Endothelial cell of umbilical vein (primary cell): ENCODE measurements at regions not wholly inside any gene's neighbourhood (a gene's known extent, or its start where the extent isn't known, plus 50 kb on each side); places are given as distances from the start of the nearest gene placed in this dataset.

Experiments
- BruUV-seq: library from RNA; stranded (reverse); fragments of 400-500 nt; replicated peaks from 2 replicates; lab custom pipeline; 2021; lab: Mats Ljungman, UMichigan
- CTCF ChIA-PET: fragments of 300-600, 350-600 bp; sonication (Branson Sonifier 250); formaldehyde crosslinking; loops from one replicate; lab custom pipeline; 2021; ENCODE audit warnings: antibody characterized with exemption, inconsistent platforms; lab: Charles Lee
- POLR2A ChIA-PET: fragments of 300-600, 350-600 bp; sonication (Branson Sonifier 250); formaldehyde crosslinking; loops from one replicate; lab custom pipeline; 2021; ENCODE audit warnings: antibody characterized with exemption, inconsistent platforms; lab: Charles Lee
- DNase-seq: peaks from one replicate; pipeline ENCODE4 v3.0.0-alpha.2; 2011; ENCODE audit warnings: low read depth, low spot score
- FAIRE-seq: peaks from 2 replicates; lab custom pipeline; 2011; peaks lifted over from hg19 to GRCh38; lab: Jason Lieb, UNC
- H2AFZ ChIP-seq: 2 replicates; pipeline ENCODE4 v1.6.0; 2012; ENCODE audit warnings: low read depth, low read length, control low read depth, inconsistent platforms
- H3K27ac ChIP-seq: 2 replicates; pipeline ENCODE4 v1.5.1; 2011; ENCODE audit warnings: low read depth, mild to moderate bottlenecking, control low read depth, low read length, moderate library complexity; ENCODE audit not compliant: insufficient read depth
- H3K27me3 ChIP-seq, 2 experiments: 2 replicates each; pipeline versions ENCODE4 v1.6.0 to v1.6.1; 2011; ENCODE audit warnings: low read length in 2 of 2, mixed read lengths in 1 of 2; ENCODE audit not compliant: control insufficient read depth in 2 of 2, insufficient read depth in 2 of 2
- H3K36me3 ChIP-seq, 2 experiments: 2 replicates in 1 of 2; 3 replicates in 1 of 2; pipeline ENCODE4 v1.5.1; 2011; ENCODE audit warnings: low read length in 2 of 2, mild to moderate bottlenecking in 1 of 2, moderate library complexity in 1 of 2; ENCODE audit not compliant: control insufficient read depth in 2 of 2, insufficient read depth in 2 of 2; ENCODE audit errors: extremely low read depth in 1 of 2
- H3K4me1 ChIP-seq: 3 replicates; pipeline ENCODE4 v1.5.1; 2011; ENCODE audit warnings: mild to moderate bottlenecking, low read length; ENCODE audit not compliant: control insufficient read depth, insufficient read depth; ENCODE audit errors: extremely low read depth
- H3K4me2 ChIP-seq: 2 replicates; pipeline ENCODE4 v1.6.1; 2011; ENCODE audit warnings: low read length, control low read depth, mixed read lengths; ENCODE audit not compliant: insufficient read depth
- H3K4me3 ChIP-seq, 3 experiments: fragments of 200-600 bp in 1 of 3; sonication (generic), shearing (Covaris generic) in 1 of 3; replicated peaks in 1 of 3; 2 replicates each; pipeline ENCODE4 v1.5.1; 2011 to 2016; ENCODE audit warnings: control low read depth in 3 of 3, low read length in 3 of 3, mild to moderate bottlenecking in 2 of 3, inconsistent platforms in 1 of 3, low read depth in 1 of 3, moderate library complexity in 1 of 3; ENCODE audit not compliant: insufficient read depth in 1 of 3
- H3K79me2 ChIP-seq: 2 replicates; pipeline ENCODE4 v1.6.0; 2012; ENCODE audit warnings: low read length, inconsistent platforms; ENCODE audit not compliant: control insufficient read depth, insufficient read depth
- H3K9ac ChIP-seq: replicated peaks from 2 replicates; pipeline ENCODE3; 2011; ENCODE audit warnings: low read length, control low read depth; ENCODE audit not compliant: insufficient read depth; ENCODE audit errors: extremely low read depth
- H3K9me1 ChIP-seq: replicated peaks from 3 replicates; pipeline ENCODE4 v1.6.0; 2011; ENCODE audit warnings: mild to moderate bottlenecking, low read length; ENCODE audit not compliant: control insufficient read depth, insufficient read depth; ENCODE audit errors: extremely low read depth
- H3K9me3 ChIP-seq: replicated peaks from 2 replicates; pipeline ENCODE4 v1.5.1; 2012; ENCODE audit warnings: low read length, inconsistent platforms; ENCODE audit not compliant: control insufficient read depth, insufficient read depth
- H4K20me1 ChIP-seq: replicated peaks from 2 replicates; pipeline ENCODE3; 2011; ENCODE audit warnings: mild to moderate bottlenecking, low read length; ENCODE audit not compliant: control insufficient read depth, insufficient read depth; ENCODE audit errors: extremely low read depth
- CTCF ChIP-seq, 2 donors: IDR thresholded peaks; 1 replicate in 1 of 2; 2 replicates in 1 of 2; pipeline ENCODE4 v1.5.1; 2011; ENCODE audit warnings: low read length in 2 of 2, mild to moderate bottlenecking in 2 of 2, moderate library complexity in 2 of 2, control low read depth in 1 of 2, inconsistent platforms in 1 of 2, low read depth in 1 of 2; ENCODE audit not compliant: insufficient read depth in 1 of 2; ENCODE audit errors: extremely low read depth in 1 of 2
- GATA2 ChIP-seq: IDR thresholded peaks from 2 replicates; pipeline ENCODE4 v1.7.0; 2011; ENCODE audit warnings: low read depth, mild to moderate bottlenecking, moderate library complexity, mixed read lengths, low read length; ENCODE audit not compliant: insufficient read length, insufficient read depth
- JUN ChIP-seq: IDR thresholded peaks from 2 replicates; pipeline ENCODE4 v1.6.1; 2011; ENCODE audit warnings: borderline replicate concordance, low read depth; ENCODE audit not compliant: insufficient read length, insufficient read depth
- MAX ChIP-seq: IDR thresholded peaks from 2 replicates; pipeline ENCODE4 v1.6.1; 2011; ENCODE audit not compliant: insufficient read depth, insufficient read length
- MYC ChIP-seq: IDR thresholded peaks from one replicate; pipeline ENCODE4 v1.6.1; 2011; ENCODE audit warnings: mild to moderate bottlenecking, low read depth, low read length
- POLR2A ChIP-seq: IDR thresholded peaks from 2 replicates; pipeline ENCODE4 v1.6.1; 2012; ENCODE audit warnings: low read depth, mild to moderate bottlenecking, control low read depth, low read length
- POLR2AphosphoS5 ChIP-seq: IDR thresholded peaks from 2 replicates; pipeline ENCODE4 v1.6.1; 2012; ENCODE audit warnings: low read depth, mild to moderate bottlenecking, control low read depth, low read length, moderate library complexity; ENCODE audit not compliant: insufficient read depth
- dilution Hi-C: fragments of 300-500 bp; cut with MboI; formaldehyde crosslinking; loops from one replicate; pipeline ENCODE4 v1.15.0; 2019; ENCODE audit warnings: low sequenced_read_pairs; ENCODE audit not compliant: extremely low pct_ligation_motif_present
- intact Hi-C: fragments of 100-400 bp; cut with micrococcal nuclease; formaldehyde crosslinking; loops from one replicate; pipeline ENCODE4 v1.10.0; 2022

- Histone ChIP-seq H3K9ac (no peak overlapping the region), H2AFZ (no peak overlapping the region), H3K4me1 (no peaks in the 10 kb centered on the region), H3K27ac (no peak overlapping the region), H3K4me2 (no peak overlapping the region), H4K20me1 (no peaks in the 10 kb centered on the region), H3K36me3 (no peaks in the 10 kb centered on the region), H3K27me3 (no peaks in the 10 kb centered on the region), H3K79me2 (no peaks in the 10 kb centered on the region), H3K4me3 (no peak overlapping the region), H3K9me1 (no peaks in the 10 kb centered on the region), H3K9me3 (no peaks in the 10 kb centered on the region)
- intact Hi-C loops: no loop called here
- TF ChIP-seq POLR2AphosphoS5: no peak
- no peak for TF ChIP-seq MAX
- TF ChIP-seq MYC: no peak
- no peak for TF ChIP-seq CTCF (IDR thresholded peaks at IDR 0.05; ENCODE audit: extremely low read depth in 1 of 2, insufficient read depth in 1 of 2, low read depth in 1 of 2, low read length in 2 of 2)
- TF ChIP-seq JUN: no peak
- no peak for TF ChIP-seq GATA2
- TF ChIP-seq POLR2A: no peak
- ChIA-PET CTCF (interaction anchor here (0.9 to 1.3 kb wide), 3 partner anchors 25 to 368 kb away, joined by 3 read pairs; no protein-coding TSS in a partner anchor), POLR2A (no interaction called here)
- DNase-seq (no peak), FAIRE-seq (no peak)
- dilution Hi-C loops: no loop called here
- BruUV-seq: no TSS peak
Observed at GRCh38 chr7:41336455-41336952, 366.4 kb downstream of the INHBA start.
